22Rv1 (cell line): ENCODE measurements at regions not wholly inside any gene's neighbourhood (a gene's known extent, or its start where the extent isn't known, plus 50 kb on each side); places are given as distances from the start of the nearest gene placed in this dataset.
"Not testable (repeated sequence)": the region's sequence is repeated elsewhere in the genome, so short reads cannot be mapped to it uniquely, and the experiment has no call there.

Experiments used
- H3K27ac ChIP-seq: fragments of 450-650 bp; 2 replicates; pipeline ENCODE4 v1.5.1; 2017
- CTCF ChIP-seq: fragments of 450-650 bp; IDR thresholded peaks from 2 replicates; pipeline ENCODE4 v1.5.1; 2017; ENCODE audit warnings: mild to moderate bottlenecking
- ZFX ChIP-seq: fragments of 450-650 bp; IDR thresholded peaks from 2 replicates; pipeline ENCODE4 v1.6.1; 2017; ENCODE audit warnings: antibody characterized with exemption, borderline replicate concordance

GRCh38 chr3:84277562-84278224 is 681.1 kb upstream of the CADM2 start:
- H3K27ac ChIP-seq = no peak overlapping the region
- TF ChIP-seq ZFX = no peak
- TF ChIP-seq CTCF = no peak

GRCh38 chr3:84292128-84292527 is 666.7 kb upstream of the CADM2 start:
- no peak overlapping the region for H3K27ac ChIP-seq
- TF ChIP-seq ZFX = no peak
- TF ChIP-seq CTCF = no peak

- TF ChIP-seq ZFX (no peak), CTCF (no peak)
- no peak overlapping the region for H3K27ac ChIP-seq
These were observed 659.5 kb upstream of the CADM2 start for GRCh38 chr3:84299329-84299728.

GRCh38 chr3:84304214-84304613 is 654.6 kb upstream of the CADM2 start:
- TF ChIP-seq CTCF (no peak), ZFX (no peak)
- H3K27ac ChIP-seq = no peak overlapping the region

- H3K27ac ChIP-seq = no peak overlapping the region
- no peak for TF ChIP-seq CTCF
- TF ChIP-seq ZFX = no peak
These were observed 651.5 kb upstream of the CADM2 start for GRCh38 chr3:84307339-84307738.

- H3K27ac ChIP-seq = no peak overlapping the region
- TF ChIP-seq CTCF (no peak), ZFX (no peak)
These were observed 650.4 kb upstream of the CADM2 start for GRCh38 chr3:84308379-84308778.

- no peak overlapping the region for H3K27ac ChIP-seq
- TF ChIP-seq ZFX (no peak), CTCF (no peak)
These were observed 640.4 kb upstream of the CADM2 start for GRCh38 chr3:84318273-84318809.

GRCh38 chr3:84365563-84366278 is 593.1 kb upstream of the CADM2 start:
- not testable (repeated sequence) for H3K27ac ChIP-seq
